DOHH2 (cell line): ENCODE measurements at regions not wholly inside any gene's neighbourhood (a gene's known extent, or its start where the extent isn't known, plus 50 kb on each side); places are given as distances from the start of the nearest gene placed in this dataset.

Source experiments
- EZH2phosphoT487 ChIP-seq: fragments of 200-600 bp; sonication (generic); IDR thresholded peaks from 2 replicates; pipeline ENCODE4 v1.6.1; 2017; ENCODE audit warnings: borderline replicate concordance, mild to moderate bottlenecking, antibody characterized with exemption, low read length, moderate library complexity, mixed read lengths
- TF ChIP-seq, protein P1 (sequence below): fragments of 200-600 bp; sonication (generic); IDR thresholded peaks from one replicate; pipeline ENCODE4 v1.5.1; 2014; ENCODE audit warnings: antibody characterized with exemption, mild to moderate bottlenecking, low read depth, low read length; ENCODE audit not compliant: poor library complexity, severe bottlenecking

DNA sequence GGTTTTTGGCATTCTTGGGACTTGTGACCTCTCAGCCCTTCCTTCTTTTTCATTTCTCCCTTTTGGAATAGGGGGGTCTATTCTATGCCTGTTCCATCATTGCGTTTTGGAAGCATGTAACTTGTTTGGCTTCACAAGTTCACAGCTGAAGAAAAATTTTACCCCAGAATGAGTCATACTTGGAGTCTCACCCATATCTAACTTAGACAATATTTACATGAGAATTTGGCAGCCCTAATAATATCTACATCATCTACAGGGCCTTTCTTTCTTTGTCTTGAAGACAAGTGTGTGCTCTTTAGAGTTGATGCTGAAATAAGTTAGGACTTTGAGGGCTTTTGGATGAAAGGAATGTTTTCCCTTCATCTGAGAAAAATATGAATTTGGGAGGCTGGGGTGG lies 1312.9 kb upstream of the FLRT2 start:
- TF ChIP-seq, protein P1, sequence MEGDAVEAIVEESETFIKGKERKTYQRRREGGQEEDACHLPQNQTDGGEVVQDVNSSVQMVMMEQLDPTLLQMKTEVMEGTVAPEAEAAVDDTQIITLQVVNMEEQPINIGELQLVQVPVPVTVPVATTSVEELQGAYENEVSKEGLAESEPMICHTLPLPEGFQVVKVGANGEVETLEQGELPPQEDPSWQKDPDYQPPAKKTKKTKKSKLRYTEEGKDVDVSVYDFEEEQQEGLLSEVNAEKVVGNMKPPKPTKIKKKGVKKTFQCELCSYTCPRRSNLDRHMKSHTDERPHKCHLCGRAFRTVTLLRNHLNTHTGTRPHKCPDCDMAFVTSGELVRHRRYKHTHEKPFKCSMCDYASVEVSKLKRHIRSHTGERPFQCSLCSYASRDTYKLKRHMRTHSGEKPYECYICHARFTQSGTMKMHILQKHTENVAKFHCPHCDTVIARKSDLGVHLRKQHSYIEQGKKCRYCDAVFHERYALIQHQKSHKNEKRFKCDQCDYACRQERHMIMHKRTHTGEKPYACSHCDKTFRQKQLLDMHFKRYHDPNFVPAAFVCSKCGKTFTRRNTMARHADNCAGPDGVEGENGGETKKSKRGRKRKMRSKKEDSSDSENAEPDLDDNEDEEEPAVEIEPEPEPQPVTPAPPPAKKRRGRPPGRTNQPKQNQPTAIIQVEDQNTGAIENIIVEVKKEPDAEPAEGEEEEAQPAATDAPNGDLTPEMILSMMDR, result no peak
- no peak for TF ChIP-seq EZH2phosphoT487
